Sigmoid colon (tissue), 3 donors: ENCODE measurements at regions not wholly inside any gene's neighbourhood (a gene's known extent, or its start where the extent isn't known, plus 50 kb on each side); places are given as distances from the start of the nearest gene placed in this dataset.

Experiments used
- POLR2A ChIP-seq, 2 donors: fragments of 450-650 bp; IDR thresholded peaks; one replicate each; pipeline ENCODE4 v1.6.1; 2016; ENCODE audit warnings: antibody characterized with exemption in 2 of 2, mild to moderate bottlenecking in 2 of 2, moderate library complexity in 2 of 2
- TF ChIP-seq, protein P1 (sequence below), 4 experiments: fragments of 450-650 bp in 3 of 4; fragments of 200-600 bp in 1 of 4; IDR thresholded peaks; one replicate each; pipeline ENCODE4 v1.5.1; 2016 to 2019; ENCODE audit warnings: antibody characterized with exemption in 4 of 4, mild to moderate bottlenecking in 3 of 4, moderate library complexity in 2 of 4

DNA sequence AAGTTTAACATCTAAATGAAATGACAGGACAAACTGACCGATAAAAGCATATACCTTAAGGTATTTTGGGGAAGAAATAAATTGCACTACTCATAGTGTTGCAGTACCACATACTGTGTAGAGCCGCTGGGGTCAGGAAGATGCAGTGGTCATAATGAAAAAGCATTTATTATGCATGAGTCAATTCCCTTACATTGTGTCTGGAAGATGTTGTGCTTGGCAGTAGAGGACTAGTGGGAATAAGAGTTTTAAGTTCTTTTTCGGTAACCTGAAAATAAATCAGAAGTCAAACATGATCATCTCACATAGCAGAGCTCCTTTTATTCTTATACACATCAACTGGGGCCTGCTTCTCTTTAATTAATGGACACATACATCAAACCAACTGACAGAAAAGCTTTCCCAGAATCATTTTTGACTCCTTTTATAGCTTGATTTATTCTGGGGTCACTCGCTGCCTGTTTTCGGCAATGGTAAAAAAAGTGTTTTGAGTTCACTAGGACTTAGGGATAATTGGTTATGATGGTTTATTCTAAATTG, 262.5 kb upstream of the CHD1 start:
- TF ChIP-seq, protein P1, sequence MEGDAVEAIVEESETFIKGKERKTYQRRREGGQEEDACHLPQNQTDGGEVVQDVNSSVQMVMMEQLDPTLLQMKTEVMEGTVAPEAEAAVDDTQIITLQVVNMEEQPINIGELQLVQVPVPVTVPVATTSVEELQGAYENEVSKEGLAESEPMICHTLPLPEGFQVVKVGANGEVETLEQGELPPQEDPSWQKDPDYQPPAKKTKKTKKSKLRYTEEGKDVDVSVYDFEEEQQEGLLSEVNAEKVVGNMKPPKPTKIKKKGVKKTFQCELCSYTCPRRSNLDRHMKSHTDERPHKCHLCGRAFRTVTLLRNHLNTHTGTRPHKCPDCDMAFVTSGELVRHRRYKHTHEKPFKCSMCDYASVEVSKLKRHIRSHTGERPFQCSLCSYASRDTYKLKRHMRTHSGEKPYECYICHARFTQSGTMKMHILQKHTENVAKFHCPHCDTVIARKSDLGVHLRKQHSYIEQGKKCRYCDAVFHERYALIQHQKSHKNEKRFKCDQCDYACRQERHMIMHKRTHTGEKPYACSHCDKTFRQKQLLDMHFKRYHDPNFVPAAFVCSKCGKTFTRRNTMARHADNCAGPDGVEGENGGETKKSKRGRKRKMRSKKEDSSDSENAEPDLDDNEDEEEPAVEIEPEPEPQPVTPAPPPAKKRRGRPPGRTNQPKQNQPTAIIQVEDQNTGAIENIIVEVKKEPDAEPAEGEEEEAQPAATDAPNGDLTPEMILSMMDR (IDR thresholded peaks at IDR 0.05) = no peak
- no peak for TF ChIP-seq POLR2A (IDR thresholded peaks at IDR 0.05)
